H1 (cell line): ENCODE measurements at regions not wholly inside any gene's neighbourhood (a gene's known extent, or its start where the extent isn't known, plus 50 kb on each side); places are given as distances from the start of the nearest gene placed in this dataset.

Experiments used
- TF ChIP-seq, protein P1 (sequence below): IDR thresholded peaks from 2 replicates; pipeline ENCODE4 v1.6.1; 2012; ENCODE audit warnings: inconsistent platforms
- TF ChIP-seq, protein P2 (sequence below): IDR thresholded peaks from 2 replicates; pipeline ENCODE4 v1.6.1; 2011; ENCODE audit warnings: low read depth, mild to moderate bottlenecking, low read length; ENCODE audit not compliant: insufficient read depth

DNA sequence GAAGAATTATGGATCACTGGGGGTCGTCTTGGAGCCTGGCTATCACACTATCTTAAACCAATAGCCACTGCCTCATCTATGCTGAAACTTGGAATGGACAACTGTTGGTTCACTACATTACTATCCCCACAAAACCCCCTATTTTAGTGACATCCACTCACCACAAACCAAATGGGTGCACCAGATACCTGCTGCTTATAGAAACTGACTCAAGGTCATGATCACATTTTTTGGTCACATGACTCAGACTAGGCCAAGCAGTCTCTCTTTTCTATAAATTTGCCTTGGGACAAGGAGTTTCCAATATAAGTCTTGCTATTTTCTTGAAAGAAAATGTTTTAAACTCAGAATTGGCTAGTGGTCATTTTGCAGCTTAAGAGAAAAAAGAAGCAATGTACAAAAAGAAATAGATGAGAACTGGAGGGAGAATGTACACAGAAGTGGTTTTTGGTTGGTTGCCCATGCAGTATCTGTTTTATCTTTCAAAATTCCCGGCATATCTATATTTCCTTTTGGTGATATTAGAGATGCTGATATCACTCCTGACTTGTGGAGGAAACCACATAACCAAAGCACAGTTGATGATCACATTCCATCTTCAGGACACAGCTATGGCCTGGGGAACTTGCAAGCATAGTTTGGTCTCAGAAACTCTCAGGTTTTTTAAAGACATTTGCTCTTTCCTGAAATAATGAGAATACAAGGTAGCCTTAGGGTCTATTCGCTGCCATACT lies 85.2 kb upstream of the CACNA2D1 start (continued):
- TF ChIP-seq, protein P1, sequence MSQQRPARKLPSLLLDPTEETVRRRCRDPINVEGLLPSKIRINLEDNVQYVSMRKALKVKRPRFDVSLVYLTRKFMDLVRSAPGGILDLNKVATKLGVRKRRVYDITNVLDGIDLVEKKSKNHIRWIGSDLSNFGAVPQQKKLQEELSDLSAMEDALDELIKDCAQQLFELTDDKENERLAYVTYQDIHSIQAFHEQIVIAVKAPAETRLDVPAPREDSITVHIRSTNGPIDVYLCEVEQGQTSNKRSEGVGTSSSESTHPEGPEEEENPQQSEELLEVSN: no peak
- TF ChIP-seq, protein P2, sequence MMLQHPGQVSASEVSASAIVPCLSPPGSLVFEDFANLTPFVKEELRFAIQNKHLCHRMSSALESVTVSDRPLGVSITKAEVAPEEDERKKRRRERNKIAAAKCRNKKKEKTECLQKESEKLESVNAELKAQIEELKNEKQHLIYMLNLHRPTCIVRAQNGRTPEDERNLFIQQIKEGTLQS: no peak
